Testis (tissue), 2 donors: ENCODE measurements at regions not wholly inside any gene's neighbourhood (a gene's known extent, or its start where the extent isn't known, plus 50 kb on each side); places are given as distances from the start of the nearest gene placed in this dataset.

ENCODE experiments used
- CTCF ChIP-seq, 3 experiments: fragments of 450-650 bp in 2 of 3; fragments of 200-600 bp in 1 of 3; sonication (generic) in 1 of 3; IDR thresholded peaks; one replicate each; pipeline ENCODE4 v1.5.1; 2016 to 2019; ENCODE audit warnings: antibody characterized with exemption in 3 of 3, mild to moderate bottlenecking in 2 of 3, moderate library complexity in 1 of 3
- POLR2A ChIP-seq: fragments of 450-650 bp; IDR thresholded peaks from one replicate; pipeline ENCODE4 v1.6.1; 2017; ENCODE audit warnings: antibody characterized with exemption, mild to moderate bottlenecking, moderate library complexity

- TF ChIP-seq CTCF (IDR thresholded peaks at IDR 0.05) (no peak), POLR2A (no peak)
Observed at GRCh38 chr7:155988416-155988815, 176.2 kb upstream of the SHH start.
